ENCODE measurements at regions not wholly inside any gene's neighbourhood (a gene's known extent, or its start where the extent isn't known, plus 50 kb on each side); places are given as distances from the start of the nearest gene placed in this dataset.
"Not testable (repeated sequence)": the region's sequence is repeated elsewhere in the genome, so short reads cannot be mapped to it uniquely, and the experiment has no call there.

DNA sequence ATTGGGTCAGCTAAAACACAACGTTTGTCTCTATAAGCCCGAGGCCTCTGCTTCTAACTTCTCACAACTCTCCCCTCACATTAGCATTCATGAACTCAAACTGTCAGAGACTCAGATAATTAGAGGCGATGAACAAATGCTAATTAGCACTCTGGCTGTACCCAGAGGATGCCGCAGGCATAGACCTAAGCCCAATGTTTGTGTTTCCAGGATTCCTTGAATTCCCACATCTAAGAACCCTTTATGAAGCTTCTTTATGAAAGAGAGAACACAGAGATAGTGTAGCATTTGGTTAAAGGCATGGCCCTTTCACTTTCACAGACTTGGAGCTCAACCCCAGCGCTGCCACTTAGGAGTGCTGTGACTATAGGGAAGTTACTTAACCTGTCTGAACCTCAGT is 512.2 kb downstream of the GRIN2A start:
- in situ Hi-C loops (cut with HindIII; ENCODE audit: low sequenced_read_pairs) = no loop called here
- no peak for DNase-seq (ENCODE audit: low spot score)

DNA sequence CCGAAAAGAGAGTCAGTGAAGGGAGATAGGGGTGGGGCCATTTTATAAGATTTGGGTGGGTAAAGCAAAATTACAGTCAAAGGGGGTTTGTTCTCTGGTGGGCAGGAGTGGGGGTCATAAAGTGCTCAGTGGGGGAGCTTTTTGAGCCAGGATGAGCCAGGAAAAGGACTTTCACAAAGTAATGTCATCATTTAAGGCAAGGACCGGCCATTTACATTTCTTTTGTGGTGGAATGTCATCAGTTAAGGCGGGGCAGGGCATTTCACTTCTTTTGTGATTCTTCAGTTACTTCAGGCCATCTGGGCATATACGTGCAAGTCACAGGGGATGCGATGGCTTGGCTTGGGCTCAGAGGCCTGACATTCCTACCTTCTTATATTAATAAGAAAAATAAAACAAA is 511.6 kb downstream of the GRIN2A start:
- in situ Hi-C loops (cut with HindIII; ENCODE audit: low sequenced_read_pairs); DNase-seq (ENCODE audit: low spot score): not testable (repeated sequence)

DNA sequence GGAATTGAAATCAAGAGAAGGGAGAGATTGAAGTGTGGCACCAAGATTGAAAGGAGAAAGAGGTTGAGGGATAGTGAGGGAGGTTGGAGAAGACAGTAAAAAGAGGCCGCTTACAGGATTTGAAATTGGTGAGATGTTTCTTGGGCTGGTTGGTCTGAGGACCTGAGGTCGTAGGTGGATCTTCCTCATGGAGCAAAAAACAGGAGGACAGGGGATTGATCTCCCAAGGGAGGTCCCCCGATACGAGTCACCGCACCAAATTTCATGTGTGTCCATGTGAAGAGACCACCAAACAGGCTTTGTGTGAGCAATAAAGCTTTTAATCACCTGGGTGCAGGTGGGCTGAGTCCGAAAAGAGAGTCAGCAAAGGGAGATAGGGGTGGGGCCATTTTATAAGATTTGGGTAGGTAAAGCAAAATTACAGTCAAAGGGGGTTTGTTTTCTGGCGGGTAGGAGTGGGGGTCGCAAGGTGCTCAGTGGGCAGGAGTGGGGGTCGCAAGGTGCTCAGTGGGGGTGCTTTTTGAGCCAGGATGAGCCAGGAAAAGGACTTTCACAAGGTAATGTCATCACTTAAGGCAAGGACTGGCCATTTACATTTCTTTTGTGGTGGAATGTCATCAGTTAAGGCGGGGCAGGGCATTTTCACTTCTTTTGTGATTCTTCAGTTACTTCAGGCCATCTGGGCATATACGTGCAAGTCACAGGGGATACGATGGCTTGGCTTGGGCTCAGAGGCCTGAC is 505.5 kb downstream of the GRIN2A start:
- DNase-seq (ENCODE audit: low spot score); in situ Hi-C loops (cut with HindIII; ENCODE audit: low sequenced_read_pairs): not testable (repeated sequence)

DNA sequence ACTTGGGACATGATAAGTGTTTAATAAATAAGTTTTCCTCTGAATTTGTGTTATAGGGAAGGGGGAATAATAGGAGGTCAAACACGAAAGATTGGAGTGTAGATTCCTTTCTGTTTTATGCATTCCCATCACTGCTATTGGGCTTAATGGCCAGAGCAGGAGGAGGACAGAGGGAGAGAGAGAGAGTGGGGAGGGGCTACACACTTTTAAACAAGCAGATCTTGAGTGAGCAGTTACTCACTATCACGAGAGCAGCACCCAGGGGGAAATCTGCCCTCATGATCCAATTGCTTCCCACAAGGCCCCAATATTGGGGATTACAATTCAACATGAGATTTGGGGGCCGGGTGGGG is 505.0 kb downstream of the GRIN2A start:
- in situ Hi-C loops (cut with HindIII; ENCODE audit: low sequenced_read_pairs) = no loop called here
- no peak for DNase-seq (ENCODE audit: low spot score)

DNA sequence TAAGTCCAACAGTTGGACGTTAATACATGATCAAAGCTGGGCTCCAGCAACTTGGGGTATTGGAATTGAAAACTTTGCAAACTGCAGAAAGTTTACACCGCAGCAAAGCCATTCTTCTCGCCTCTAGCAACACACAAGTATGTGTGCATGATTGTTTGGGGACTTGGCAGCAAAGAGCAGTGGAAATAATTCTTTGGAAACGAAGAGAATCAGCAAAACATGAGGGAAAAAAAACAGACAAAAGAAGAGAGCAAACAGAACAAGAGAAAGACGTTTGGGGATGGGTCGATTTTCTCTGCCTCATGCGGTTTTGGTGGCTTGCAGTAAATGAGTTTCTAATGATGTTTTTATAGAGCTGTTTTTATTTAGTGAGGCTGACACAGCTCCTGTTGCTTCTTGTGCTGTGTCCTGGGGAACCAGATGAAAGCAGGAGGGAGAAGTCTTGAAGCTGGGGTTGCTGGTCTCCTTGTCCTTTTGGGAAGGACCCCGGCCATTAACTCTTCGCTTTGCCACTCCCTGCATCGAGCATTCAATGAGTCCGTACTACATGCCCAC is 502.9 kb downstream of the GRIN2A start:
- DNase-seq (ENCODE audit: low spot score) = no peak
- in situ Hi-C loops (cut with HindIII; ENCODE audit: low sequenced_read_pairs) = no loop called here

DNA sequence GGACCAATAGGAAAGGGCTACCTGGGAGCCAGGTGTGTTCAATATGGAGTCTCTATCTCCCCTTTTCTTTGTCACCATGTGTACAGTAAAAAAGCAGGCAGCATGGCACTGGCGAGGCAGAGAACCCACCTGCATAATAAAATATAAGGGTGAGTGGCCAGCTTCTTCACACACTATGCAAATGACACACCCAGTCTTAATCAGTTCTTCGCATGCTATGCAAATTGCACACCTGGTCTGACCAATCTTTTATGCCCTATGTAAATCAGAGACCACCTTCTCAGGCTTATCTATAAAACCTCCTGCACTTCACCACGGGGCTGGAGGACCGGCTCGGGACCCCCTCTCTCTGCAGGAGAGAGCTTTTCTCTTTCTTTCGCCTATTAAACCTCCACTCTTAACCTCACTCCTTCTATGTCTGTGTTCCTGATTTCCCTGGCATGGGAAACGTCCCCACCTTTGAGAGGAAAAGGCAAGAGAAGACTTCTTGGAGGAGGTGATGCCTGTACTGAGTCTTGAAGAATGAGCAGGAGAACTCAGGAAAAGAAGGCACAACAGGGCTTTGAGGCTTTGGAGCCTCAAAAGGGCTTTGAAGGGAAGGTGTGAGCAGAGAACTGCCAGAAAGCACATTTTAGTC is 502.1 kb downstream of the GRIN2A start:
- in situ Hi-C loops (cut with HindIII; ENCODE audit: low sequenced_read_pairs) = no loop called here
- no peak for DNase-seq (ENCODE audit: low spot score)

DNA sequence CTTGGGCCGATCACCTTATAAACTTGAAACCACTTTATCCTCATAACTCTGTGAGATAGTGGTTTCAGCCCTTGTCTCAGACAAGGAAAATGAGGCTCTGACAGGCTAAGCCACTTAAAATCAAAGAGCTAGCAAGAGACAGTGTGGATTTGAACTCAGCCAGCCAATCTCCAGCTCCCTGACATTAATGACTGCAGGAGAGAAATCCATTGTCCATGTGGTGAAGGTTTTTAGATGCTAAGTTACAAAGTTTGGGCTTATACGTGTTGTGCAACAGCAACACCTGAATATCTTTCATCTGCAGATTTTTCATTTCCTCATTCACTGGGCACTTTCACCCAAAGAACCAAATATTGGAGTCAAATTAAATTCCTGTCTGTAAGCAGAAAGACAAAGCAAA is 501.3 kb downstream of the GRIN2A start:
- no peak for DNase-seq (ENCODE audit: low spot score)
- in situ Hi-C loops (cut with HindIII; ENCODE audit: low sequenced_read_pairs) = no loop called here

DNA sequence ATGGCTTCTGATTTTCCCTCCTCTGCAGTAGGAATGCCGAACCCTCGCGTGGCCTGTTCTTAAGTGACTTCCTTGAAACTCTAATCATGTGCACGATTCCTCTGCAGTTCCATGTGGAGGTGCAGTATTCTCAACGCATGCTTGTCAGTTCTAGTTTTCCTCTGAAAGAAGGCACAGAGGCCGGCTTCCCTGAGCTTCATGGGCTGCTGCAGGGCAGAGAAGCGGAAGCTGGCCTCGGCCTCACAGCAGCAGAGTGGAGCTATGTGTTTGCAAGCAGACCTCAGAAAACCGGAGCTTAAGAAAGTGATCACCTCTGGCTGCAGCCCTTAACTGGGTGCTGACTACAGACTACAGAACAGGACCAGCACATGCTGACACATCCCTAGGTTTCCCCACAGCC is 500.7 kb downstream of the GRIN2A start:
- in situ Hi-C loops (cut with HindIII; ENCODE audit: low sequenced_read_pairs) = no loop called here

DNA sequence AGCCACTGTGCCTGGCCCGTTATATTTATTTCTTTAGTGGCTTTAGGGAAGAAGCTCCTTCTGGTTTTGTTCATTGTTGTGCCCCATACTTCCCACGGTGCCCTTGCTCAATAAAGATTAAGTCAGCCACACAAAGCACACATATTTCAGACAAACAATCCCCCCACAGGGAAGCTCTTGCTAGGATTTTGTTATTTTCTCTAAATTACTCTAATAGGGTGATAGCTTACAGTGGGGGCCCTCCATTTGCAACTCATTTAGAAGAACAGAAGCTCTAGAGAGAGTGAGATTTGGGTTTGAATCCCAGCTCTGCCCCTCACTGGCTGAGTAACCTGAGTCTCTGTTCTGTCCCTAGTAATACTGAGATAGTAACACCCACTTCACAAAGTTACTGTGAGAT is 499.9 kb downstream of the GRIN2A start:
- no peak for DNase-seq (ENCODE audit: low spot score)
- in situ Hi-C loops (cut with HindIII; ENCODE audit: low sequenced_read_pairs) = no loop called here

More for the DNA sequence above, 500.7 kb downstream of the GRIN2A start:
- DNase-seq (ENCODE audit: low spot score) = no peak

DNA sequence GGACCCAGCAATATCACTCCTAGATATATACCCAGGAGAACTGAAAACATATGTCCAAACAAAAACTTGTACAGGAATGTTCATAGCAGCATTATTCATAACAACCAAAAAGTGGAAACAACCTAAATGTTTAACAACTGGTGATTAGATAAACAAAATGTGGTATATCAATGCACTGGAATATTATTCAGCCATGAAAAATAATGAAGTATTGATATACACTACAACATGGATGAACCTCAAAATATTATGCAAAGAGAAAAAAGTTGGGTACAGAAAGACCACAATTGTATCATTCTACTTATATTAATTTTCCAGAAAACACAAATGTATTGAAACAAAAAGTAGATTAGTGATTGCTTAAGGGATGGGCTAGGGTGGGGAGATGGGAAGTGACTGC is 498.6 kb downstream of the GRIN2A start:
- in situ Hi-C loops (cut with HindIII; ENCODE audit: low sequenced_read_pairs) = no loop called here
- no peak for DNase-seq (ENCODE audit: low spot score)

DNA sequence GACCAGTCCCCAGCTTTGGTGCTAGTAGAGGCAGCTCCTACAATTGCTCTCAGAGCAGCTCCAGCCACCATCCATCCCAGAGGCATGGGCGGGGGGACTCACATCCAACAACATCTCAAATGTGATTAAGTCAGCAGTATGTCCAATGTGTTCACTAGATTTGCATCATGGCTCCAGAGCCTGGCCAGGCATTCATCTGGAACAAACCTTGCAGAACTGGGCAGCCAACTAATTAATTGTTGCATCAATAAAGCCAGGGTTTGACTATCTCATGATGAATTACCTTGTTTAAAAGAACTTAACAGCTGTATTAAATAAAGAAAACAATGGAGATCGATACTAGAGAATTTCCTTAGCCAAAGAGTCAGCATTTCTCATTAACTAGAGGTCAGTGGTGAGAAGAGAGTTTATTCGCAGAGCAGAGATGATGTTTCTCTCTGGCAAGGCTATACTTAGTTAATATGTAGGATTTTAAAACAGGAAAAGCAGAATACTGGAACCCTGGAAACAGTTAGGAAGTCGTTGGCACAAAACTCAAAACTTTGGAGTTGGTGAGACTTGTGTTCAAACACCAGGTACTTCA is 494.4 kb downstream of the GRIN2A start:
- DNase-seq (ENCODE audit: low spot score) = no peak
- in situ Hi-C loops (cut with HindIII; ENCODE audit: low sequenced_read_pairs) = no loop called here

DNA sequence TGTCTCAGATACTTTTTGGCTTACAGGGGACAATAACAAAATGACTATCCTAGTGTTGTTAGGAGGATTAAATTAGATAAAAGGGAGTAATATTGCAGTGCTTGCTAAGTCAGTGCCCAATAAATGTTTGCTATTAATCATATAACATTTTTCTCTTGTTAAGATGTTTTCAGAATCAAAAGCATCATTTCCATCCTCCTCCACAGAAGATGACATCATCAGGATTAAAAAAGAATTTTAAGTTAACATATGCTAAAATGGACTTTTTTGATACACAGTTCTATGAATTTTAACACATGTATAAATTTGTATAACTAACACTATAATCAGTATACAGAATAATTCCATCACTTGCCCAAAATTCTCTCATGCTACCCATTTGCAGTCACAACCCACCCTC is 492.6 kb downstream of the GRIN2A start:
- in situ Hi-C loops (cut with HindIII; ENCODE audit: low sequenced_read_pairs) = no loop called here
- DNase-seq (ENCODE audit: low spot score) = no peak

DNA sequence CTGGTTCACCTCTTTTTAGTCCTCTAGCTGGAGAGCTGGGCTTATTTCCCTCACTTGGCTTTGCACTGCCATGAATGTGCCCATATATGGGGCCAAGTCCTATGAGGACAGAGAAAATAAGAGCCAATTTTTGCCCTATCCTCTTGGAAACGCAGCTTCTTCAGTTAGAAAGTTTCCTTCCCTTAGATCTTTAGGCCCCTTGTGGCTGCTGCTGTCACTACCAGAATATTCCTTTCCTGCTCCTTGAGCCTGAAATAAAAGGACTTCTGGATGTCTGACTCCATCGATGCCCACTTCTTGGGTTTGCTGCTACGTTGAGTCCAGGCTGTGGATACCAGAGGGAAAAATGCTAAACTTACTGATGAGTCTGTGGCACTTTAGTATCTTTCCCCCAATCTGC is 487.1 kb downstream of the GRIN2A start:
- in situ Hi-C loops (cut with HindIII; ENCODE audit: low sequenced_read_pairs) = no loop called here
- DNase-seq (ENCODE audit: low spot score) = no peak
